ENCODE measurements at regions not wholly inside any gene's neighbourhood (a gene's known extent, or its start where the extent isn't known, plus 50 kb on each side); places are given as distances from the start of the nearest gene placed in this dataset.
"Not testable (repeated sequence)": the region's sequence is repeated elsewhere in the genome, so short reads cannot be mapped to it uniquely, and the experiment has no call there.

DNA sequence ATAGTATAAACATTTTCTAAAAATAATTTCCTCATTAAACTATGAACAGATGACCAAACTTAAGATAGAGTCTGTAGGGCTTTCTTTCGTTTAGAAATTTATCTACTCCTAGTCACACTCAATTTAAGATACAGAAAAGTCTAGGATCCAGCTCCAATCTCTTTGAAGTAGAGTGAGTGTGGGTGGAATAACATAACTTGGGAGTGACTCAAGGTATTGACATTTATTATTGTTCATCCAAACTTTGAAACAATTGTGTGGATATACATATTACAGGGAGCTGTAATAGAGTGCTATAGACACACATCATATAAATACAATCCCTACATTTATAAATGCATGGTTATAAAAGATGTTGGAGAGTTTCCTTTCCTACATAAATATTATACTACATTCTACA is 715.2 kb upstream of the MANEA start:
- TF ChIP-seq, protein P1, sequence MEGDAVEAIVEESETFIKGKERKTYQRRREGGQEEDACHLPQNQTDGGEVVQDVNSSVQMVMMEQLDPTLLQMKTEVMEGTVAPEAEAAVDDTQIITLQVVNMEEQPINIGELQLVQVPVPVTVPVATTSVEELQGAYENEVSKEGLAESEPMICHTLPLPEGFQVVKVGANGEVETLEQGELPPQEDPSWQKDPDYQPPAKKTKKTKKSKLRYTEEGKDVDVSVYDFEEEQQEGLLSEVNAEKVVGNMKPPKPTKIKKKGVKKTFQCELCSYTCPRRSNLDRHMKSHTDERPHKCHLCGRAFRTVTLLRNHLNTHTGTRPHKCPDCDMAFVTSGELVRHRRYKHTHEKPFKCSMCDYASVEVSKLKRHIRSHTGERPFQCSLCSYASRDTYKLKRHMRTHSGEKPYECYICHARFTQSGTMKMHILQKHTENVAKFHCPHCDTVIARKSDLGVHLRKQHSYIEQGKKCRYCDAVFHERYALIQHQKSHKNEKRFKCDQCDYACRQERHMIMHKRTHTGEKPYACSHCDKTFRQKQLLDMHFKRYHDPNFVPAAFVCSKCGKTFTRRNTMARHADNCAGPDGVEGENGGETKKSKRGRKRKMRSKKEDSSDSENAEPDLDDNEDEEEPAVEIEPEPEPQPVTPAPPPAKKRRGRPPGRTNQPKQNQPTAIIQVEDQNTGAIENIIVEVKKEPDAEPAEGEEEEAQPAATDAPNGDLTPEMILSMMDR (IDR thresholded peaks at IDR 0.05) = no peak
- TF ChIP-seq POLR2A (IDR thresholded peaks at IDR 0.05) = no peak
- H3K27me3 ChIP-seq = no peaks in the 10 kb centered on the region
- no peaks in the 10 kb centered on the region for H3K9me3 ChIP-seq
- no peak overlapping the region for H3K27ac ChIP-seq
- intact Hi-C loops (cut with DNase I; ENCODE audit: low total_unique reads) = no loop called here
- no peaks in the 10 kb centered on the region for H3K36me3 ChIP-seq (ENCODE audit: low read depth, missing control alignments)
- 62 to 67% methylated on average over 1 of the region's 1 CpG for WGBS, 2 donors
- no peak for DNase-seq
- no peak overlapping the region for H3K4me3 ChIP-seq
- H3K4me1 ChIP-seq = no peaks in the 10 kb centered on the region

DNA sequence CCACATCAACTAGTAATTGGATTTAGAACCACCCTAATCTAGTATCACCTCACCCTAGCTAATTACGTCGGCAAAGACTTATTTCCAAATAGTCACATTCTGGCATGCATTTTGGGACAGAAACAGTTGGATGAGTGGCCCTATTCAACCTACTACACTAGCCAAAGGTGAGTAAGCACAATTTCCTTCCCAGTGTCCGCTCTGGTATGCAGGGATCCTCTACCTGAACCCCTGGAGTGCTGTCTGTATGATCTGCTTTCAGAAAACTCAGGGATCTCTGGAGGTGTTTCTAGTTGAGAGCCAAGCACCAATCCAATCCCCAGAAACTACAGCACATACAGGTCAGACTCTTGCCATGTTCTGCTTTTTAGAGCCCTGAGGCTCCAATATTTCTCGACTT is 717.4 kb upstream of the MANEA start:
- Histone ChIP-seq H3K27me3 (no peaks in the 10 kb centered on the region), H3K4me3 (no peak overlapping the region), H3K27ac (no peak overlapping the region), H3K9me3 (no peaks in the 10 kb centered on the region), H3K4me1 (no peaks in the 10 kb centered on the region), H3K36me3 (ENCODE audit: low read depth, missing control alignments) (no peaks in the 10 kb centered on the region)
- no peak for TF ChIP-seq POLR2A (IDR thresholded peaks at IDR 0.05)
- intact Hi-C loops (cut with DNase I; ENCODE audit: low total_unique reads) = no loop called here
- DNase-seq = no peak
- 69 to 81% methylated on average over 3 to 4 of the region's 4 CpGs for WGBS, 2 donors

DNA sequence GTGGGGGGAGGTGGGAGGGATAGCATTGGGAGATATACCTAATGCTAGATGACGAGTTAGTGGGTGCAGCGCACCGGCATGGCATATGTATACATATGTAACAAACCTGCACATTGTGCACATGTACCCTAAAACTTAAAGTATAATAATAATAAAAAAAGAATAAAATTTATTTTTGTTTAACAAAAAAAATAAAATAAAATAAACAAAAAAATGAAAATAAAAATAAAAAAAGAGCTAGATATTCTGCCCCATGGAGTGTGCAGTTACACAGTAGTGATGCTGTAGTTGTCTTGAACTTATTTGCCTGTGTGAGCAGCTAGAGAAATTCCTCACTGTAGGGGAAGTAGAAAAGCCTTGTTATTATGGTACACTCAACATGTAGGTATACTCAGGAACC is 720.3 kb upstream of the MANEA start:
- H3K9me3 ChIP-seq; DNase-seq; H3K27me3 ChIP-seq; H3K4me3 ChIP-seq; H3K4me1 ChIP-seq; H3K27ac ChIP-seq; H3K36me3 ChIP-seq (ENCODE audit: low read depth, missing control alignments); intact Hi-C loops (cut with DNase I; ENCODE audit: low total_unique reads): not testable (repeated sequence)
- WGBS, 2 donors = 76 to 98% methylated on average over 3 of the region's 3 CpGs

DNA sequence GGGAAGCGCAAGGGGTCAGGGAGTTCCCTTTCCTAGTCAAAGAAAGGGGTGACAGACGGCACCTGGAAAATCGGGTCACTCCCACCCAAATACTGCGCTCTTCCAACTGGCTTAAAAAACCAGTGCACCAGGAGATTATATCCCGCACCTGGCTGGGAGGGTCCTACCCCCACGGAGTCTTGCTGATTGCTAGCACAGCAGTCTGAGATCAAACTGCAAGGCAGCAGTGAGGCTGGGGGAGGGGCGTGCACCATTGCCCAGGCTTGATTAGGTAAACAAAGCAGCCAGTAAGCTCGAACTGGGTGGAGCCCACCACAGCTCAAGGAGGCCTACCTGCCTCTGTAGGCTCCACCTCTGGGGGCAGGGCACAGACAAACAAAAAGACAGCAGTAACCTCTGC is 726.0 kb upstream of the MANEA start:
- H3K27ac ChIP-seq; DNase-seq; H3K36me3 ChIP-seq (ENCODE audit: low read depth, missing control alignments); intact Hi-C loops (cut with DNase I; ENCODE audit: low total_unique reads); H3K4me1 ChIP-seq; H3K9me3 ChIP-seq; H3K4me3 ChIP-seq; H3K27me3 ChIP-seq: not testable (repeated sequence)
- WGBS, 2 donors = 84 to 87% methylated on average over 8 of the region's 8 CpGs

DNA sequence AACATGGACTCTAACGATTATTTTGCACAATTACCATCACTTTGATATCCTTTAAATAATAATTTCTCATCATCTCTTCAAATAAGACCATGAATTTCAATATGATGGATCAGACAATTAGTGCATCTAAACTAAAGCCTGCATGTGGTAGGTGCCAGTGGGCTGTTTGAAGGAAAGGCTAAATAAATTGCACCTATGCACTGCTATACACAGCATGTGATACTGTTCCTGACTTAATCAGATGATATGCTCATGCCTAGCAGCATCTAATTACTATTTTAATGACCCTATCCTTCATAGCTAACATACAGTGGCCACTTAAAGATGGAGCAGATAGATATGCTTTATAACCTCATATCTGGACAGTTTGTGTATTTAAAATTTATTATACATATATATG is 731.6 kb upstream of the MANEA start:
- 64 to 73% methylated on average over 1 of the region's 1 CpG for WGBS, 2 donors
- H3K4me1 ChIP-seq = no peaks in the 10 kb centered on the region
- intact Hi-C loops (cut with DNase I; ENCODE audit: low total_unique reads) = no loop called here

GRCh38 chr6:94835264-94835663 is 742.1 kb upstream of the MANEA start:
- no peaks in the 10 kb centered on the region for H3K27me3 ChIP-seq
- no peaks in the 10 kb centered on the region for H3K9me3 ChIP-seq
- H3K36me3 ChIP-seq (ENCODE audit: low read depth, missing control alignments) = no peaks in the 10 kb centered on the region
- H3K4me3 ChIP-seq = no peak overlapping the region
- DNase-seq = no peak
- no peaks in the 10 kb centered on the region for H3K4me1 ChIP-seq
- no peak overlapping the region for H3K27ac ChIP-seq
- intact Hi-C loops (cut with DNase I; ENCODE audit: low total_unique reads) = no loop called here
- TF ChIP-seq POLR2A (IDR thresholded peaks at IDR 0.05) = no peak
- TF ChIP-seq, protein P1 (IDR thresholded peaks at IDR 0.05) = no peak

More for the DNA sequence above, 731.6 kb upstream of the MANEA start:
- no peak overlapping the region for H3K27ac ChIP-seq
- TF ChIP-seq, protein P1 (IDR thresholded peaks at IDR 0.05) = no peak
- TF ChIP-seq POLR2A (IDR thresholded peaks at IDR 0.05) = no peak
- H3K4me3 ChIP-seq = no peak overlapping the region
- H3K27me3 ChIP-seq = no peaks in the 10 kb centered on the region
- no peak for DNase-seq
- H3K36me3 ChIP-seq (ENCODE audit: low read depth, missing control alignments) = no peaks in the 10 kb centered on the region
- no peaks in the 10 kb centered on the region for H3K9me3 ChIP-seq
